SJCRH30 (cell line): ENCODE measurements at regions not wholly inside any gene's neighbourhood (a gene's known extent, or its start where the extent isn't known, plus 50 kb on each side); places are given as distances from the start of the nearest gene placed in this dataset.
"Not testable (repeated sequence)": the region's sequence is repeated elsewhere in the genome, so short reads cannot be mapped to it uniquely, and the experiment has no call there.

Experiments used
- DNase-seq, 2 experiments: peaks; one replicate each; pipeline ENCODE4 v3.0.0-alpha.2; 2015 to 2020
- H3K27ac ChIP-seq: fragments of 250-450 bp; sonication (Bioruptor Pico); 2 replicates; pipeline ENCODE4 v1.5.1; 2020; ENCODE audit warnings: mild to moderate bottlenecking, moderate library complexity
- H3K27me3 ChIP-seq: fragments of 250-450 bp; sonication (Bioruptor Pico); 2 replicates; pipeline ENCODE4 v1.5.1; 2020; ENCODE audit warnings: mild to moderate bottlenecking, moderate library complexity
- H3K36me3 ChIP-seq: fragments of 250-450 bp; sonication (Bioruptor Pico); 2 replicates; pipeline ENCODE4 v1.5.1; 2020; ENCODE audit warnings: mild to moderate bottlenecking, moderate library complexity
- H3K4me1 ChIP-seq: fragments of 250-450 bp; sonication (Bioruptor Pico); 2 replicates; pipeline ENCODE4 v1.5.1; 2020; ENCODE audit warnings: mild to moderate bottlenecking, moderate library complexity
- H3K4me3 ChIP-seq: fragments of 250-450 bp; sonication (Bioruptor Pico); 2 replicates; pipeline ENCODE4 v1.5.1; 2020; ENCODE audit warnings: mild to moderate bottlenecking, moderate library complexity
- H3K9me3 ChIP-seq: fragments of 250-450 bp; sonication (Bioruptor Pico); replicated peaks from 2 replicates; pipeline ENCODE4 v1.5.1; 2020; ENCODE audit warnings: mild to moderate bottlenecking, moderate library complexity

- Histone ChIP-seq H3K27ac (no peak overlapping the region), H3K4me1 (no peaks in the 10 kb centered on the region), H3K9me3 (no peaks in the 10 kb centered on the region), H3K36me3 (no peaks in the 10 kb centered on the region), H3K27me3 (no peaks in the 10 kb centered on the region), H3K4me3 (no peak overlapping the region)
- DNase-seq: no peak
Measured at GRCh38 chr5:126280343-126280742, 142.9 kb upstream of the GRAMD2B start.

GRCh38 chr5:126280846-126281245 is 142.4 kb upstream of the GRAMD2B start:
- Histone ChIP-seq H3K27me3 (no peaks in the 10 kb centered on the region), H3K4me1 (no peaks in the 10 kb centered on the region), H3K4me3 (no peak overlapping the region), H3K36me3 (no peaks in the 10 kb centered on the region), H3K27ac (no peak overlapping the region), H3K9me3 (no peaks in the 10 kb centered on the region)
- DNase-seq: no peak

- Histone ChIP-seq H3K9me3 (no peaks in the 10 kb centered on the region), H3K27me3 (no peaks in the 10 kb centered on the region), H3K27ac (no peak overlapping the region), H3K4me3 (no peak overlapping the region), H3K36me3 (no peaks in the 10 kb centered on the region), H3K4me1 (no peaks in the 10 kb centered on the region)
- DNase-seq: no peak
Measured at GRCh38 chr5:126284977-126285696, 138.1 kb upstream of the GRAMD2B start.

GRCh38 chr5:126296121-126296520 is 127.1 kb upstream of the GRAMD2B start:
- H3K4me3 ChIP-seq, H3K36me3 ChIP-seq, H3K9me3 ChIP-seq, H3K4me1 ChIP-seq, H3K27ac ChIP-seq, DNase-seq, H3K27me3 ChIP-seq: not testable (repeated sequence)

GRCh38 chr5:126300293-126300692 is 122.9 kb upstream of the GRAMD2B start:
- H3K36me3 ChIP-seq: no peaks in the 10 kb centered on the region
- H3K27me3 ChIP-seq: no peaks in the 10 kb centered on the region
- peaks cover 5% of the 10 kb centered on the region for H3K4me1 ChIP-seq
- H3K27ac ChIP-seq: no peak overlapping the region
- DNase-seq: peak in 1 of 2 experiments; percentile 22
- no peak overlapping the region for H3K4me3 ChIP-seq
- H3K9me3 ChIP-seq: no peaks in the 10 kb centered on the region

- Histone ChIP-seq H3K9me3 (no peaks in the 10 kb centered on the region), H3K4me3 (no peak overlapping the region), H3K27ac (no peak overlapping the region), H3K4me1 (peaks cover 5% of the 10 kb centered on the region), H3K36me3 (no peaks in the 10 kb centered on the region), H3K27me3 (no peaks in the 10 kb centered on the region)
- DNase-seq: peak; percentile 59 to 84
Measured at GRCh38 chr5:126301056-126301455, 122.2 kb upstream of the GRAMD2B start.

GRCh38 chr5:126309860-126310259 is 113.3 kb upstream of the GRAMD2B start:
- Histone ChIP-seq H3K27me3 (no peaks in the 10 kb centered on the region), H3K4me1 (no peaks in the 10 kb centered on the region), H3K4me3 (no peak overlapping the region), H3K27ac (no peak overlapping the region), H3K36me3 (no peaks in the 10 kb centered on the region), H3K9me3 (no peaks in the 10 kb centered on the region)
- DNase-seq: no peak

GRCh38 chr5:126311766-126312165 is 111.4 kb upstream of the GRAMD2B start:
- no peaks in the 10 kb centered on the region for H3K36me3 ChIP-seq
- H3K4me3 ChIP-seq: no peak overlapping the region
- DNase-seq: no peak
- H3K27me3 ChIP-seq: no peaks in the 10 kb centered on the region
- no peak overlapping the region for H3K27ac ChIP-seq
- no peaks in the 10 kb centered on the region for H3K9me3 ChIP-seq
- H3K4me1 ChIP-seq: no peaks in the 10 kb centered on the region

- Histone ChIP-seq H3K4me1 (no peaks in the 10 kb centered on the region), H3K36me3 (no peaks in the 10 kb centered on the region), H3K4me3 (no peak overlapping the region), H3K27ac (no peak overlapping the region), H3K27me3 (no peaks in the 10 kb centered on the region), H3K9me3 (no peaks in the 10 kb centered on the region)
- no peak for DNase-seq
Measured at GRCh38 chr5:126315341-126315740, 107.9 kb upstream of the GRAMD2B start.

- Histone ChIP-seq H3K4me3 (no peak overlapping the region), H3K27me3 (no peaks in the 10 kb centered on the region), H3K4me1 (no peaks in the 10 kb centered on the region), H3K36me3 (no peaks in the 10 kb centered on the region), H3K27ac (no peak overlapping the region), H3K9me3 (no peaks in the 10 kb centered on the region)
- no peak for DNase-seq
Measured at GRCh38 chr5:126332326-126332725, 90.9 kb upstream of the GRAMD2B start.

- Histone ChIP-seq H3K27me3 (no peaks in the 10 kb centered on the region), H3K36me3 (no peaks in the 10 kb centered on the region), H3K4me1 (no peaks in the 10 kb centered on the region), H3K9me3 (no peaks in the 10 kb centered on the region), H3K4me3 (no peak overlapping the region), H3K27ac (no peak overlapping the region)
- no peak for DNase-seq
Measured at GRCh38 chr5:126334760-126335159, 88.4 kb upstream of the GRAMD2B start.

GRCh38 chr5:126335886-126336285 is 87.3 kb upstream of the GRAMD2B start:
- no peak for DNase-seq
- H3K36me3 ChIP-seq: no peaks in the 10 kb centered on the region
- H3K9me3 ChIP-seq: no peaks in the 10 kb centered on the region
- no peaks in the 10 kb centered on the region for H3K4me1 ChIP-seq
- H3K27ac ChIP-seq: no peak overlapping the region
- no peak overlapping the region for H3K4me3 ChIP-seq
- no peaks in the 10 kb centered on the region for H3K27me3 ChIP-seq

- Histone ChIP-seq H3K4me1 (no peaks in the 10 kb centered on the region), H3K36me3 (no peaks in the 10 kb centered on the region), H3K27me3 (no peaks in the 10 kb centered on the region), H3K4me3 (no peak overlapping the region), H3K27ac (no peak overlapping the region), H3K9me3 (no peaks in the 10 kb centered on the region)
- no peak for DNase-seq
Measured at GRCh38 chr5:126338635-126339034, 84.6 kb upstream of the GRAMD2B start.

- no peaks in the 10 kb centered on the region for H3K9me3 ChIP-seq
- no peaks in the 10 kb centered on the region for H3K36me3 ChIP-seq
- DNase-seq: peak; percentile 57 to 84
- no peaks in the 10 kb centered on the region for H3K4me1 ChIP-seq
- H3K27ac ChIP-seq: no peak overlapping the region
- H3K4me3 ChIP-seq: no peak overlapping the region
- no peaks in the 10 kb centered on the region for H3K27me3 ChIP-seq
Measured at GRCh38 chr5:126339215-126339805, 83.9 kb upstream of the GRAMD2B start.

GRCh38 chr5:126341906-126342630 is 81.1 kb upstream of the GRAMD2B start:
- Histone ChIP-seq H3K9me3 (no peaks in the 10 kb centered on the region), H3K4me3 (no peak overlapping the region), H3K27ac (no peak overlapping the region), H3K4me1 (no peaks in the 10 kb centered on the region), H3K36me3 (no peaks in the 10 kb centered on the region), H3K27me3 (no peaks in the 10 kb centered on the region)
- no peak for DNase-seq
